ENCODE measurements at regions not wholly inside any gene's neighbourhood (a gene's known extent, or its start where the extent isn't known, plus 50 kb on each side); places are given as distances from the start of the nearest gene placed in this dataset.

DNA sequence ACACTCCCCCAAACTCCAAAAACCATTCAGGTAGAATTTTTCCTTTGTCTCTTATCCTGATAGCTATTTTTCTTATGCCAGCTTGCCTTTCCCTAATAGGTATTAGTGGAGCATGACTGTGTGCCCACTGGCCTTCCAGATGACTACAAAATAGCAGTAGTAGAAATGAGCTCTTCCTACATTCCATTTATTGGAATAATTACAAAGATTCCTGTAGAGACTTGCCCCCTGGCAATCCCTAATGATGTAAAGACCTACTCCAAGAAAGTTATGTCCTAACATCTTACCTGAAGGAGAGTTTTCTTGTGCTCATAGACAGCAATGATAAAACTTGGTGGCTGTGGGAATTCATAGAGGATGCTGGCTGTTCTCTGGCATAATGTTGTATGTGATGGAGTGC, 501.8 kb downstream of the GATA3 start:
- Mint-ChIP-seq H3K36me3 (no peaks in the 10 kb centered on the region), H3K9me3 (no peaks in the 10 kb centered on the region), H3K27ac (no peak overlapping the region), H3K4me1 (no peaks in the 10 kb centered on the region), H3K27me3 (no peaks in the 10 kb centered on the region), H3K4me3 (no peak overlapping the region)
- POLR2A ChIA-PET: no interaction called here
- ATAC-seq (ENCODE audit: low read depth): no peak
- DNase-seq: no peak

- no peak overlapping the region for H3K27ac Mint-ChIP-seq
- ATAC-seq (ENCODE audit: low read depth): no peak
- no peaks in the 10 kb centered on the region for H3K4me1 Mint-ChIP-seq
- H3K4me3 Mint-ChIP-seq: no peak overlapping the region
- POLR2A ChIA-PET: no interaction called here
- peaks cover 2% of the 10 kb centered on the region for H3K9me3 Mint-ChIP-seq
- DNase-seq: no peak
- peaks cover 3% of the 10 kb centered on the region for H3K27me3 Mint-ChIP-seq
- H3K36me3 Mint-ChIP-seq: no peaks in the 10 kb centered on the region
Measured at GRCh38 chr10:8563478-8563877, 509.0 kb downstream of the GATA3 start.

GRCh38 chr10:8566737-8567136, 512.2 kb downstream of the GATA3 start:
- no peaks in the 10 kb centered on the region for H3K36me3 Mint-ChIP-seq
- ATAC-seq (ENCODE audit: low read depth) (no peak), DNase-seq (no peak)
- POLR2A ChIA-PET: no interaction called here
- H3K27ac Mint-ChIP-seq: no peak overlapping the region
- H3K9me3 Mint-ChIP-seq: peaks cover 2% of the 10 kb centered on the region
- H3K27me3 Mint-ChIP-seq: peaks cover 4% of the 10 kb centered on the region
- H3K4me3 Mint-ChIP-seq: no peak overlapping the region
- H3K4me1 Mint-ChIP-seq: no peaks in the 10 kb centered on the region

DNA sequence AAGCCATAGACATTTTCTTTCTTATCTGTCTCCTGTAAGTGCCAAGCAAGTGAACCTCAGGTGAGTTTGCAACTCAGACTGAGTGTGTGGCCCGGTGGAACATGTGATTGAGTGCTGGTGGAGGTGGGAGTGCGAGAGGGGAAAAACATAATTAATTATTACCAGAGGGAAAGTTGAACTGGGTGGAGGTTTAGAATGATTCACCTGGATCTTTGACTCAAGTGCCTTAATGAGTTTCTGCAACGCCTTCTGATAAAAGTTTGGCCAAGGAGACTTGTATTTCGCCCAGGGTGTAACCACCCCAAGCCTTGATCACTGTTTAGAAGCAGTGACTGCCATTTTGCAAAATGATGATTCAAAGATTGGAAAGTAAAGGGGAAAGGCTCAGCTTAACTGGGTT, 513.9 kb downstream of the GATA3 start:
- ATAC-seq (ENCODE audit: low read depth) (no peak), DNase-seq (no peak)
- H3K36me3 Mint-ChIP-seq: no peaks in the 10 kb centered on the region
- H3K27me3 Mint-ChIP-seq: peaks cover 4% of the 10 kb centered on the region
- H3K4me1 Mint-ChIP-seq: no peaks in the 10 kb centered on the region
- peaks cover 2% of the 10 kb centered on the region for H3K9me3 Mint-ChIP-seq
- POLR2A ChIA-PET: no interaction called here
- no peak overlapping the region for H3K27ac Mint-ChIP-seq
- no peak overlapping the region for H3K4me3 Mint-ChIP-seq

DNA sequence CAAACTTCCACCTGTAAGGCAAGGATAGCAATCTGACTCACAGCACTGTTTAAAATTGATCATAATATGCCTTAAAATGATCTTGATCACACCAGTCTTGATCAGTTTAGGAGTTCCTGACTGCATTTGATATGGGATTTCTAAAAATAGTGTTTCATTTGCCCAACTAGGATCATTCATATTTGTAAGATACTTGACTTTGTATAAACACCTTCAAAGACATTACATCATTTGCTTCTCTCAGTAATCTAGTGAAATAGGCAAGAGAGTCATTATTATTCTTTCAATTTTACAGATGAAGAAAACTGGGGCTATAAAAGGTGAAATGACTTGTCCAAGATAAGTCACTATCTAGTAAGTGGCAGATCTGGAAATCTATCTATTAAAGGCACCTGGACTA, 521.1 kb downstream of the GATA3 start:
- Mint-ChIP-seq H3K27me3 (peaks cover 3% of the 10 kb centered on the region), H3K4me3 (no peak overlapping the region), H3K4me1 (peaks cover 2% of the 10 kb centered on the region), H3K27ac (no peak overlapping the region), H3K9me3 (peaks cover 4% of the 10 kb centered on the region), H3K36me3 (no peaks in the 10 kb centered on the region)
- POLR2A ChIA-PET: no interaction called here
- ATAC-seq (ENCODE audit: low read depth) (no peak), DNase-seq (no peak)

DNA sequence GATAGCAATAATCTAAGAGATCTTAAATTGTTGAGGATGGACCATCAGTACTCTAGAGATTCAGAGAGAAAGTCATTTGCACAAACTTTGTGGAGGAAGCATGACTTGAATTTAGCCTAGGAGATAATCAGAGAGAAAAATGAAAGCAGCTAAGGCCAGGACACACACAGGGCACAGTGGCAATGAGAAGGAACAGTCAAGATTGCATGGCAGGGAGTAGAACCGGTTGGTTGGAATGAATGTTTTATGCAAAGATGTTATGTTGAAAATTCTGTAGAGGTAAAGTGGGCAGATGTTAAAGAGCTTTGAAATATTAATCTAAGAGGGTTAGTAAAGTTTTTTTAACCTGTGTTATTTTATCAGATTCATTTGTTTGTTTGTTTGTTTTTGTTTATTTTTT, 521.8 kb downstream of the GATA3 start:
- POLR2A ChIA-PET: no interaction called here
- Mint-ChIP-seq H3K27me3 (peaks cover 3% of the 10 kb centered on the region), H3K27ac (no peak overlapping the region), H3K4me1 (peaks cover 2% of the 10 kb centered on the region), H3K4me3 (no peak overlapping the region), H3K36me3 (no peaks in the 10 kb centered on the region), H3K9me3 (peaks cover 4% of the 10 kb centered on the region)
- no peak for DNase-seq
- ATAC-seq (ENCODE audit: low read depth): no peak

DNA sequence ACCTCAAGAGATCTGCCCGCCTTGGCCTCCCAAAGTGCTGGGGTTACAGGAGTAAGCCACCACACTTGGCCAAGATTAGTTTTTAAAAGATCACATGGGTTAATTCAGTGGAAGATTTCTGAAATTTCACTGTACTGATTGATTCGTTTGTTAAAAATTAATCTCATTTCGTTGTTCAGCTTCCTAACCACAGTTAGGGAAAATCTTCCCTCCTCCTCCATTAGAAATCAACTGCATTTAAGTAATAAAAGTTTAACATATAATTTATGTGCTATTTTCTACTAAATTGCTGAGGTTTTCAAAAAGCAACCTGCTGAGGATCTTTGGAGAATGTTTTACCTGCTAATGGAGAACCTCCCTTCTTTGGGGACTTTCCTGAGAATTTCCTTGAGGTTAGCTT, 522.4 kb downstream of the GATA3 start:
- Mint-ChIP-seq H3K36me3 (no peaks in the 10 kb centered on the region), H3K27me3 (peaks cover 5% of the 10 kb centered on the region), H3K4me3 (no peak overlapping the region), H3K4me1 (peaks cover 2% of the 10 kb centered on the region), H3K27ac (no peak overlapping the region), H3K9me3 (peaks cover 4% of the 10 kb centered on the region)
- POLR2A ChIA-PET: no interaction called here
- DNase-seq: no peak
- ATAC-seq (ENCODE audit: low read depth): no peak

- Mint-ChIP-seq H3K4me1 (peaks cover 2% of the 10 kb centered on the region), H3K4me3 (no peak overlapping the region), H3K27ac (no peak overlapping the region), H3K27me3 (peaks cover 5% of the 10 kb centered on the region), H3K36me3 (no peaks in the 10 kb centered on the region), H3K9me3 (peaks cover 4% of the 10 kb centered on the region)
- DNase-seq (no peak), ATAC-seq (ENCODE audit: low read depth) (no peak)
- POLR2A ChIA-PET: no interaction called here
Measured at GRCh38 chr10:8577686-8578085, 523.2 kb downstream of the GATA3 start.

- no peaks in the 10 kb centered on the region for H3K9me3 Mint-ChIP-seq
- no peak for ATAC-seq (ENCODE audit: low read depth)
- H3K4me1 Mint-ChIP-seq: no peaks in the 10 kb centered on the region
- H3K27ac Mint-ChIP-seq: no peak overlapping the region
- H3K36me3 Mint-ChIP-seq: no peaks in the 10 kb centered on the region
- peaks cover 8% of the 10 kb centered on the region for H3K27me3 Mint-ChIP-seq
- H3K4me3 Mint-ChIP-seq: no peak overlapping the region
- POLR2A ChIA-PET: no interaction called here
- no peak for DNase-seq
Measured at GRCh38 chr10:8581521-8582225, 527.2 kb downstream of the GATA3 start.

GRCh38 chr10:8583096-8583495, 528.6 kb downstream of the GATA3 start:
- Mint-ChIP-seq H3K36me3 (no peaks in the 10 kb centered on the region), H3K4me3 (no peak overlapping the region), H3K4me1 (no peaks in the 10 kb centered on the region), H3K27me3 (peaks cover 10% of the 10 kb centered on the region), H3K9me3 (no peaks in the 10 kb centered on the region), H3K27ac (no peak overlapping the region)
- no peak for DNase-seq
- POLR2A ChIA-PET: no interaction called here
- no peak for ATAC-seq (ENCODE audit: low read depth)

- Mint-ChIP-seq H3K27ac (no peak overlapping the region), H3K4me3 (no peak overlapping the region), H3K4me1 (no peaks in the 10 kb centered on the region), H3K27me3 (peaks cover 14% of the 10 kb centered on the region), H3K9me3 (no peaks in the 10 kb centered on the region), H3K36me3 (no peaks in the 10 kb centered on the region)
- ATAC-seq (ENCODE audit: low read depth) (no peak), DNase-seq (no peak)
- POLR2A ChIA-PET: no interaction called here
Measured at GRCh38 chr10:8584666-8585065, 530.2 kb downstream of the GATA3 start.

GRCh38 chr10:8586504-8586903, 532.0 kb downstream of the GATA3 start:
- Mint-ChIP-seq H3K9me3 (no peaks in the 10 kb centered on the region), H3K27me3 (peaks cover 20% of the 10 kb centered on the region), H3K27ac (no peak overlapping the region), H3K36me3 (no peaks in the 10 kb centered on the region), H3K4me3 (no peak overlapping the region), H3K4me1 (no peaks in the 10 kb centered on the region)
- ATAC-seq (ENCODE audit: low read depth) (no peak), DNase-seq (no peak)
- POLR2A ChIA-PET: no interaction called here

DNA sequence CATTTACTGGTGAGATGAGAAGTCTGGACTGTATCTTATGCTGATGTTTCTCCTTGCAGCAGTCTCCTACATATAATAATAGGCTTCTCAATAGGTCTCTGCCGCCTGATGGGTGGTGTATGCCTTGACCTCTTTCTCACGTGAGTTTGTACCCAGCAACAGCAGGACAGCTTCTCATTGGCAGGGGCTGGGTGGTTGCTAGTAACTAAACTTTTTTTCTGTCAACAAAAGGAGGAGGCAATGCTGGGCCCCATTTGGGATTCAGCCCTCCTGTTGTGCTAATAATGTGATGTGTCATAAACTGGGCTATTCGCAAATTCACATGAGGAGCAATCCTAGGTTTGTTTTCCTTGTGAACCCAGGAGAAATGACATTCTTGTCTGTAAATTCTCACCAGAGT, 533.6 kb downstream of the GATA3 start:
- no peaks in the 10 kb centered on the region for H3K9me3 Mint-ChIP-seq
- no peaks in the 10 kb centered on the region for H3K4me1 Mint-ChIP-seq
- no peak overlapping the region for H3K27ac Mint-ChIP-seq
- no peaks in the 10 kb centered on the region for H3K36me3 Mint-ChIP-seq
- POLR2A ChIA-PET: no interaction called here
- DNase-seq (no peak), ATAC-seq (ENCODE audit: low read depth) (no peak)
- H3K4me3 Mint-ChIP-seq: no peak overlapping the region
- H3K27me3 Mint-ChIP-seq: peaks cover 17% of the 10 kb centered on the region

DNA sequence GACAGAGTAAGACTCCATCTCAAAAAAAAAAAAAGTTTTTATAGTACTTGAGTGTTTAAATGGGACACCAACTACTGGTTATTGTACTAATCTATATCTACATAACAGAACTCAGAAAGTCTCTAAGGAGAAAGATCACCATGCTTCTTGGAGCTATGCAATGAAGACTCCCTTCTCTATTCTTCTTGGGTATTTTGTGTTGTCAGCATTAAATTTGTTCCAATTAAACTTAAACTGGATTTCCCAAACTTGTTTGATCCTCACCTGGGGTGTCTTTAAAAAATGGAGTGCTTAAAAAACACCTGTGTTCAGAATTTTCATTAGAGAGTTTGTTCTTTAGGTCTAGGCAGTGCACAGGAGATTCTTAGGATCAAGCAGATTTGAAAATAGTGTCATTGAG, 536.0 kb downstream of the GATA3 start:
- POLR2A ChIA-PET: no interaction called here
- H3K27me3 Mint-ChIP-seq: peaks cover 11% of the 10 kb centered on the region
- no peak overlapping the region for H3K4me3 Mint-ChIP-seq
- H3K9me3 Mint-ChIP-seq: no peaks in the 10 kb centered on the region
- H3K4me1 Mint-ChIP-seq: no peaks in the 10 kb centered on the region
- ATAC-seq (ENCODE audit: low read depth): no peak
- H3K36me3 Mint-ChIP-seq: no peaks in the 10 kb centered on the region
- DNase-seq: no peak
- H3K27ac Mint-ChIP-seq: no peak overlapping the region

- ATAC-seq (ENCODE audit: low read depth) (no peak), DNase-seq (no peak)
- Mint-ChIP-seq H3K9me3 (no peaks in the 10 kb centered on the region), H3K4me3 (no peak overlapping the region), H3K4me1 (no peaks in the 10 kb centered on the region), H3K27me3 (peaks cover 11% of the 10 kb centered on the region), H3K27ac (no peak overlapping the region), H3K36me3 (no peaks in the 10 kb centered on the region)
- POLR2A ChIA-PET: no interaction called here
Measured at GRCh38 chr10:8591640-8592039, 537.2 kb downstream of the GATA3 start.

All from activated naive CD8-positive, alpha-beta T cell treated with anti-CD3 and anti-CD28 coated beads, Interleukin-2, amount 10 ng/mL, durations not matched to agents 7 days and 5 days (primary cell).